VCaP (cell line): ENCODE measurements at regions not wholly inside any gene's neighbourhood (a gene's known extent, or its start where the extent isn't known, plus 50 kb on each side); places are given as distances from the start of the nearest gene placed in this dataset.

ENCODE experiments used
- H3K27ac ChIP-seq: fragments of 450-650 bp; 2 replicates; pipeline ENCODE4 v1.5.1; 2017
- TF ChIP-seq, protein P1 (sequence below): fragments of 450-650 bp; conservative IDR thresholded peaks from 2 replicates; pipeline ENCODE4 v1.5.1; 2017; ENCODE audit warnings: mild to moderate bottlenecking, moderate library complexity

DNA sequence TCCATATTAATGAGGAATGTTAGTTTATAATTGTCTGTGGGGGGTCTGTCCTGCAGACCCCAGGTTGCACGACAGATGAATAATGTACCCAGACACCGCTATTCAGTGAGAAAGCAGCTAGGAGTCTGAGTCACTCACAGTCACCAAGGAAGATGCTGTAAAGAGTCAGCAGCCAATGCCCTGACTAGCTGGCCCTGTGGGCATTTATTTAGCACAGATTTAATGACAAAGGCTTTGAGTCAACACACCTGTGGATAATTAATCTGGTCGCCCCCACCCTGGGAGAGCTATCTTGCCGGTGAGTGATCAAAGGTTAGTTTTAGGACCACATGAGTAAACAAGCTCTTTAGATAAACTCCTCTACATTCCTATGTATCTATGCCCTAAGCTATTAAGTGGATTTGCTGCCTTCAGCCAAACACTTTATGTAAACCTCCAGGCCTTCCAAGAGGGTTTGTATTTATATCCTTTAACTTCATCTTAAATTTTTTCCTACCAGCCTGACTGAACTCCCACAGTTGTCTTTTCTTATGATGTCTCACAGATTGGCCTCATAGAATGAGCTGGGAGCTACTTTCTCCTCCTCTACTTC is 180.0 kb upstream of the ADCY1 start:
- TF ChIP-seq, protein P1, sequence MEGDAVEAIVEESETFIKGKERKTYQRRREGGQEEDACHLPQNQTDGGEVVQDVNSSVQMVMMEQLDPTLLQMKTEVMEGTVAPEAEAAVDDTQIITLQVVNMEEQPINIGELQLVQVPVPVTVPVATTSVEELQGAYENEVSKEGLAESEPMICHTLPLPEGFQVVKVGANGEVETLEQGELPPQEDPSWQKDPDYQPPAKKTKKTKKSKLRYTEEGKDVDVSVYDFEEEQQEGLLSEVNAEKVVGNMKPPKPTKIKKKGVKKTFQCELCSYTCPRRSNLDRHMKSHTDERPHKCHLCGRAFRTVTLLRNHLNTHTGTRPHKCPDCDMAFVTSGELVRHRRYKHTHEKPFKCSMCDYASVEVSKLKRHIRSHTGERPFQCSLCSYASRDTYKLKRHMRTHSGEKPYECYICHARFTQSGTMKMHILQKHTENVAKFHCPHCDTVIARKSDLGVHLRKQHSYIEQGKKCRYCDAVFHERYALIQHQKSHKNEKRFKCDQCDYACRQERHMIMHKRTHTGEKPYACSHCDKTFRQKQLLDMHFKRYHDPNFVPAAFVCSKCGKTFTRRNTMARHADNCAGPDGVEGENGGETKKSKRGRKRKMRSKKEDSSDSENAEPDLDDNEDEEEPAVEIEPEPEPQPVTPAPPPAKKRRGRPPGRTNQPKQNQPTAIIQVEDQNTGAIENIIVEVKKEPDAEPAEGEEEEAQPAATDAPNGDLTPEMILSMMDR = no peak
- H3K27ac ChIP-seq = no peak overlapping the region

DNA sequence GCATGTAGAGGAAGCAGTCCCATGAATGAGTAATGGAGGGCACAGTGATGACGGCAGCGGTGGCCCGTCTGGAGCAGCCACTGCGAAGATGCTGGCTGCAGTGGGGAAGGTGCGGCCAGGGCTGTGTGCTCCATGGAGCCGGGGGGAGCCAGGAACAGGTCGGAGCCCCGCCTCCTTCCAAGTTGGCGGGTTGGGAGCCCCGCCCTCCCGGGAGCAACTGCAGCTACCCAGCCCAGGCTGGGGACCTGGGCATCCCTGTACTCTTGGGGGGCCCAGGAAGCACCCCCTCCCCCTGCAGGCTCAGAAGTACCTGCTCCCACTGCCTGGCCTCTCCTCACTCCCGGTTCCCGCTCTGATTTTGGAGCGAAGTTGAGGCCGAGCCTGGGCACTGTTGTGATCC is 175.1 kb upstream of the ADCY1 start:
- H3K27ac ChIP-seq = no peak overlapping the region
- TF ChIP-seq, protein P1 = no peak

DNA sequence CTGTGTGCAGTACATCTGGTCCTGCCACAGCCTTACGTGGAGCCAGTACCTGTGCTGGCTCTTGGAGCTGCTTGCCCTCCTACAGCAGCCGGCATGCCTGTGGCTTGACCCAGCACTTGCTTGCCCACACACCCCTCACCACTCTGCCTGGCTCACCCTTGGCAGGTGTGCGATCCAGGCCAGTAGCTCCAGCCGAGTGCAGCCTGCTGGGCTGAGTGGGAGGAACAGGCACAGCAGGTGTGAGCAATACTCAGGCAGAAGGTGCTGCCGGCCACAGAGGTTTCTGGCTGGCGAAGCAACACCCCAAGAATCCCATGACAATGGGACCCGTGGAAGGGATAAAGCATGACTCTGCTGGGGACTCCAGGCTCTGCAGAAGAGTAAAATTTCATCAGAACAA is 173.5 kb upstream of the ADCY1 start:
- TF ChIP-seq, protein P1 = no peak
- no peak overlapping the region for H3K27ac ChIP-seq

DNA sequence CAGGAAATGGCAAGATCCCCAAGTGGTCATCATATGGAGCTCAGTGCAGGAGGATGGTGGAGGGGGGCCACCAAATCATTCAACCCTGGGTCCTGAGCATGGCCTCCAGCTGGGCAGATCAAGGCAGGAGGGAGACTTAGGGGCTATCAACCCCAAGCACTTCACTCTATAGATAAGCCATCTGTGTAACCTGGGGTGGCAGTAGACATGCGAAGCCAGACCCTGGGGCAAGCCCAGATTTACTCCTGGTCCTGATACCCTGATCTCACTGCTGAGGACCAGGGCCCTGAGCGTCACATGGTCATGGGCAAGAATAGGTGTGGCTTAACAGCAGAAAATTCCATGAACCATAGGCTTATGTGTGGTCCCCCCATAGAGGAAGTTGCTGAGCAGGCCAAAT is 173.0 kb upstream of the ADCY1 start:
- no peak overlapping the region for H3K27ac ChIP-seq
- TF ChIP-seq, protein P1 = no peak

DNA sequence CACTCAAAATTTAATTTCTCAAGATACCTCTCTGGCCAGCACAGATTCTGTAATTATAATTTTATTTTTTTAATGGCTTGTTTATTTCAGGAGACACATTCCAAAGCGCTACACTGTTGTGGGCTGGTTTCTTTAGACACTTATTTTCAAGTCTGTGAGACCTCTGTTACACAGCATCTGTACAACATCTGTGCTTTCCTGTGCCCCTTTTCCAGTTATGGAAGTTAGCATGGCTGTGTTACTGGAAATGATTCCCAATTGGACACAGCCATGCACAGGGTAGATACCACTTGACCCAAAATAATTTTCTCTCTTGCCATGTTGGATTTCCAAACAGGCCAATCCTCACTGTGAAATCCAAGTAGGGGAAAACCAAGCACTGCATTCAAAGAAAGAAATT is 172.3 kb upstream of the ADCY1 start:
- TF ChIP-seq, protein P1 = no peak

DNA sequence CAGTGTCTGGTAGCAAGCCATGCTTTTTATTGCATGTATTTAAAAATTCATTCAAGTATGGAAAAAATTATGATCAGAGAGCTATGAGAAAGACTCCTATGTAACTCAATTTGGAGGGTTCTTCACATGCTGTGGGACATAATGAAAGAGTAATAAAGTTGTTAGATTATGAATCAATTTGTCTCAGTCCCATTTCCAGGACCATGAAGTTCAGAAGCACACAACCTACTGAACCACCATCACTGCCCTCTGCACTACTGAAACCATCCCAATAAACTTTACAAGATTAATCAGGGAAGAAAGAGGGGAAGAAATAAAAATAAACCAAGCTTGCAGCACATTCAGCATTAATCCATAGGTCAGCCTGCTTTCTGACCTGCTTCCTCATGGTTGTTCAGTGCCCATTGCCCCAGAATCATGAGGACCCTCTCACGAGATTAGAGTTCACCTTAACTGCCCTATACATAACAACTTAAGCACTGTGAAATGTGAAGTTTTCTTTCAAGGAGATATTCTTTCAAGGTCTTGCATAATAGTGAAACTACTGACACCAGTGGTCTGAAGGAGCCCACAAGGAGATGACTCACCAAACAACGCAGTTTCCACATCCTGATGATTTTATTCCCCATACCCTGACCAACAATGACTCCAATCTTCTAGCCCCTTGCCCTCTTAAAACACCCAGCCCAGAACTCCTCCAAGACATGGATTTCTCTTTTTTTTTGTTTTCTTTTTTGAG is 171.5 kb upstream of the ADCY1 start:
- H3K27ac ChIP-seq = no peak overlapping the region
- TF ChIP-seq, protein P1 = no peak

More for the DNA sequence above, 172.3 kb upstream of the ADCY1 start:
- H3K27ac ChIP-seq = no peak overlapping the region

DNA sequence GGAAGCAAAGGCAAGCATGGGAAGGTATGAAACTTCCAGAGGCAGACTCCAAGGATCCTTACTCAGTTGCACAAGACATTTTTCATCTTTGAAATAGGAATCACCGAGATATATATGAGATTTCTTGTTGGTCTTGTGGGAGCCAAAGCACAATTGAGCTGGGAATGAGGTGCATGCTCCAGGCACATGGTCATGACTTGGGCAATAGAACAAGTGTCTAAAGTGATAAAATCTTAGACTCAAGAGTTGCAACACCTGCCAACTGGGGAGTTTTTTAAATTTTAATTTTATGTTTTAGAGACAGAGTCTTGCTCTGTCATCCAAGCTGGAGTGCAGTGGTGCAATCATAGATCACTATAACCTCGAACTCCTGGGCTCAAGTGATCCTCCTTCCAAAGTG is 169.5 kb upstream of the ADCY1 start:
- H3K27ac ChIP-seq = no peak overlapping the region
- TF ChIP-seq, protein P1 = no peak
